K562 (cell line): ENCODE measurements at regions not wholly inside any gene's neighbourhood (a gene's known extent, or its start where the extent isn't known, plus 50 kb on each side); places are given as distances from the start of the nearest gene placed in this dataset.
"Not testable (repeated sequence)": the region's sequence is repeated elsewhere in the genome, so short reads cannot be mapped to it uniquely, and the experiment has no call there.

Experiments used
- ATAC-seq: fragments of 200-7000 bp; cut with Tn5 transposase; 3 replicates; pipeline ENCODE4 v1.9.1; 2020; ENCODE audit warnings: moderate library complexity
- BruUV-seq: library from RNA; stranded (reverse); fragments of 400-500 nt; replicated peaks from 2 replicates; lab custom pipeline; 2021; lab: Mats Ljungman, UMichigan
- CTCF ChIA-PET: fragments of 300-600 bp; formaldehyde crosslinking; extraction: SDS; loops from one replicate; lab custom pipeline; 2021; ENCODE audit warnings: low intra/inter-chr PET ratio; lab: Yijun Ruan, JAX
- POLR2A ChIA-PET: fragments of 300-600, 350-650 bp; sonication (Branson Sonifier 250); formaldehyde crosslinking; extraction: SDS; loops from one replicate; lab custom pipeline; 2021; ENCODE audit warnings: antibody characterized with exemption, inconsistent platforms; lab: Yijun Ruan, JAX
- DNase-seq, 4 experiments: peaks; one replicate each; pipeline versions ENCODE4 v3.0.0 to v3.0.0-alpha.2; 2011 to 2018; ENCODE audit warnings: low spot score in 3 of 4, mixed read lengths in 3 of 4; ENCODE audit errors: extremely low read depth in 1 of 4
- FAIRE-seq: peaks from 2 replicates; lab custom pipeline; 2011; peaks lifted over from hg19 to GRCh38; lab: Jason Lieb, UNC
- H2AFZ ChIP-seq: 2 replicates; pipeline ENCODE4 v1.6.0; 2011; ENCODE audit warnings: low read depth, low read length, control low read depth, inconsistent platforms
- H3K27ac ChIP-seq: fragments of 200-600 bp; 3 replicates; pipeline ENCODE4 v1.8.0; 2011; ENCODE audit warnings: low read depth, mild to moderate bottlenecking, control low read depth, inconsistent platforms, low read length, moderate library complexity, mixed read lengths; ENCODE audit errors: extremely low read depth
- H3K27me3 ChIP-seq, 2 experiments: fragments of 300-600 bp in 1 of 2; 2 replicates in 1 of 2; 3 replicates in 1 of 2; pipeline versions ENCODE4 v1.6.0 to v1.8.0; 2011; ENCODE audit warnings: inconsistent platforms in 2 of 2, low read length in 2 of 2, mild to moderate bottlenecking in 1 of 2, mixed read lengths in 1 of 2, moderate library complexity in 1 of 2; ENCODE audit not compliant: control insufficient read depth in 2 of 2, insufficient read depth in 2 of 2
- H3K36me3 ChIP-seq: fragments of 300-600 bp; 3 replicates; pipeline ENCODE4 v1.8.0; 2011; ENCODE audit warnings: mild to moderate bottlenecking, low read length, inconsistent platforms; ENCODE audit not compliant: control insufficient read depth, insufficient read depth
- H3K4me1 ChIP-seq, 2 experiments: fragments of 200-600 bp in 1 of 2; replicated peaks in 1 of 2; 2 replicates in 1 of 2; 3 replicates in 1 of 2; pipeline versions ENCODE4 v1.5.1 to v1.8.0; 2011; ENCODE audit warnings: inconsistent platforms in 2 of 2, low read length in 2 of 2, mild to moderate bottlenecking in 1 of 2, mixed read lengths in 1 of 2, moderate library complexity in 1 of 2; ENCODE audit not compliant: control insufficient read depth in 2 of 2, insufficient read depth in 2 of 2
- H3K4me2 ChIP-seq: 2 replicates; pipeline ENCODE4 v1.6.1; 2011; ENCODE audit warnings: low read length, control low read depth, inconsistent platforms, mixed read lengths; ENCODE audit not compliant: insufficient read depth
- H3K4me3 ChIP-seq: fragments of 200-600 bp; sonication (generic), shearing (Covaris generic); 2 replicates; pipeline ENCODE4 v1.5.1; 2016; ENCODE audit warnings: control low read depth, inconsistent platforms
- H3K79me2 ChIP-seq: fragments of 200-600 bp; 3 replicates; pipeline ENCODE4 v1.8.0; 2011; ENCODE audit warnings: low read length, inconsistent platforms; ENCODE audit not compliant: control insufficient read depth, insufficient read depth
- H3K9ac ChIP-seq, 2 experiments: 2 replicates each; pipeline versions ENCODE4 v1.6.0 to v1.6.1; 2011; ENCODE audit warnings: low read depth in 2 of 2, low read length in 2 of 2, control low read depth in 1 of 2, inconsistent platforms in 1 of 2, mild to moderate bottlenecking in 1 of 2, mixed read lengths in 1 of 2; ENCODE audit not compliant: insufficient read depth in 1 of 2
- H3K9me1 ChIP-seq: one replicate; pipeline ENCODE4 v1.6.0; 2011; ENCODE audit warnings: inconsistent platforms, mild to moderate bottlenecking, low read length, moderate library complexity; ENCODE audit not compliant: control insufficient read depth, insufficient read depth
- H3K9me3 ChIP-seq: replicated peaks from 2 replicates; pipeline ENCODE4 v1.5.1; 2011; ENCODE audit warnings: low read depth, low read length, inconsistent platforms; ENCODE audit not compliant: control insufficient read depth, insufficient read depth
- H4K20me1 ChIP-seq: replicated peaks from 2 replicates; pipeline ENCODE4 v1.6.1; 2011; ENCODE audit warnings: low read length, inconsistent platforms, mixed read lengths; ENCODE audit not compliant: control insufficient read depth, insufficient read depth
- WGBS: fragments of 100-300 bp; shearing (Covaris generic); methylation state at CpG from one replicate; pipeline ENCODE4 v1.1.6; 2016; ENCODE audit warnings: low coverage, mixed read lengths; ENCODE audit not compliant: insufficient coverage; ENCODE audit errors: missing lambda C conversion rate; 5-methylcytosine and 5-hydroxymethylcytosine counted together
- in situ Hi-C: fragments of 300-500 bp; cut with MboI; formaldehyde crosslinking; loops from 4 replicates; pipeline ENCODE4 v1.15.0; 2018; ENCODE audit warnings: inconsistent platforms, mixed read lengths
- intact Hi-C: fragments of 100-400 bp; cut with micrococcal nuclease; formaldehyde crosslinking; loops from 2 replicates; pipeline ENCODE4 v1.14.2; 2022
- TF ChIP-seq, protein P1 (sequence below), 2 experiments: fragments of 450-650 bp; IDR thresholded peaks; 2 replicates each; pipeline ENCODE4 v1.6.1; 2018; ENCODE audit warnings: mild to moderate bottlenecking in 2 of 2, low read depth in 1 of 2; ENCODE audit not compliant: partially characterized antibody in 2 of 2

GRCh38 chr18:1444062-1444461 lies 539.4 kb downstream of the ADCYAP1 start:
- intact Hi-C loops, FAIRE-seq, H4K20me1 ChIP-seq, DNase-seq, in situ Hi-C loops, H3K4me3 ChIP-seq, H3K9ac ChIP-seq, H3K9me3 ChIP-seq, H3K9me1 ChIP-seq, H3K27me3 ChIP-seq, H3K27ac ChIP-seq, H2AFZ ChIP-seq, H3K4me2 ChIP-seq, H3K36me3 ChIP-seq, H3K4me1 ChIP-seq, ATAC-seq, POLR2A ChIA-PET, H3K79me2 ChIP-seq, BruUV-seq: not testable (repeated sequence)
- TF ChIP-seq, protein P1, sequence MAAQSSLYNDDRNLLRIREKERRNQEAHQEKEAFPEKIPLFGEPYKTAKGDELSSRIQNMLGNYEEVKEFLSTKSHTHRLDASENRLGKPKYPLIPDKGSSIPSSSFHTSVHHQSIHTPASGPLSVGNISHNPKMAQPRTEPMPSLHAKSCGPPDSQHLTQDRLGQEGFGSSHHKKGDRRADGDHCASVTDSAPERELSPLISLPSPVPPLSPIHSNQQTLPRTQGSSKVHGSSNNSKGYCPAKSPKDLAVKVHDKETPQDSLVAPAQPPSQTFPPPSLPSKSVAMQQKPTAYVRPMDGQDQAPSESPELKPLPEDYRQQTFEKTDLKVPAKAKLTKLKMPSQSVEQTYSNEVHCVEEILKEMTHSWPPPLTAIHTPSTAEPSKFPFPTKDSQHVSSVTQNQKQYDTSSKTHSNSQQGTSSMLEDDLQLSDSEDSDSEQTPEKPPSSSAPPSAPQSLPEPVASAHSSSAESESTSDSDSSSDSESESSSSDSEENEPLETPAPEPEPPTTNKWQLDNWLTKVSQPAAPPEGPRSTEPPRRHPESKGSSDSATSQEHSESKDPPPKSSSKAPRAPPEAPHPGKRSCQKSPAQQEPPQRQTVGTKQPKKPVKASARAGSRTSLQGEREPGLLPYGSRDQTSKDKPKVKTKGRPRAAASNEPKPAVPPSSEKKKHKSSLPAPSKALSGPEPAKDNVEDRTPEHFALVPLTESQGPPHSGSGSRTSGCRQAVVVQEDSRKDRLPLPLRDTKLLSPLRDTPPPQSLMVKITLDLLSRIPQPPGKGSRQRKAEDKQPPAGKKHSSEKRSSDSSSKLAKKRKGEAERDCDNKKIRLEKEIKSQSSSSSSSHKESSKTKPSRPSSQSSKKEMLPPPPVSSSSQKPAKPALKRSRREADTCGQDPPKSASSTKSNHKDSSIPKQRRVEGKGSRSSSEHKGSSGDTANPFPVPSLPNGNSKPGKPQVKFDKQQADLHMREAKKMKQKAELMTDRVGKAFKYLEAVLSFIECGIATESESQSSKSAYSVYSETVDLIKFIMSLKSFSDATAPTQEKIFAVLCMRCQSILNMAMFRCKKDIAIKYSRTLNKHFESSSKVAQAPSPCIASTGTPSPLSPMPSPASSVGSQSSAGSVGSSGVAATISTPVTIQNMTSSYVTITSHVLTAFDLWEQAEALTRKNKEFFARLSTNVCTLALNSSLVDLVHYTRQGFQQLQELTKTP (IDR thresholded peaks at IDR 0.05; ENCODE audit: low read depth in 1 of 2, partially characterized antibody in 2 of 2): peak in 1 of 2 experiments; percentile 97
- CTCF ChIA-PET: interaction anchor here (0.6 kb wide), 1 partner anchor 1158 kb away, joined by 3 read pairs; no protein-coding TSS in a partner anchor
- 6% methylated on average over 2 of the region's 2 CpGs for WGBS
